ENCODE measurements at regions not wholly inside any gene's neighbourhood (a gene's known extent, or its start where the extent isn't known, plus 50 kb on each side); places are given as distances from the start of the nearest gene placed in this dataset.
A peak's percentile ranks its signal among the peaks of the same experiment; 100 is the strongest.

- Histone ChIP-seq H3K9ac (ENCODE audit: low read depth, low read length) (no peak overlapping the region; the same call in 1 of the 2 replicates), H3K27ac (ENCODE audit: low read depth, low read length) (peak overlapping the region; percentile 50), H3K36me3 (ENCODE audit: control insufficient read depth, insufficient read depth, low read length) (no peaks in the 10 kb centered on the region), H3K9me3 (ENCODE audit: control insufficient read depth, insufficient read depth, low read length) (no peaks in the 10 kb centered on the region), H3K4me1 (ENCODE audit: control insufficient read depth, insufficient read depth, low read length) (peaks cover 32% of the 10 kb centered on the region), H3K4me3 (ENCODE audit: low read depth, low read length) (peak overlapping the region; percentile 3; the same call in 1 of the 2 replicates), H3K27me3 (ENCODE audit: control insufficient read depth, insufficient read depth, low read length) (no peaks in the 10 kb centered on the region)
These were observed 397.1 kb downstream of the DMAC1 start for GRCh38 chr9:7402334-7403027.

GRCh38 chr9:7401116-7401515, 398.5 kb downstream of the DMAC1 start:
- H3K27ac ChIP-seq (ENCODE audit: low read depth, low read length): no peak overlapping the region

GRCh38 chr9:7394002-7394774, 405.4 kb downstream of the DMAC1 start:
- Histone ChIP-seq H3K4me1 (ENCODE audit: control insufficient read depth, insufficient read depth, low read length) (no peaks in the 10 kb centered on the region; the same call in 1 of the 2 replicates), H3K27ac (ENCODE audit: low read depth, low read length) (no peak overlapping the region), H3K36me3 (ENCODE audit: control insufficient read depth, insufficient read depth, low read length) (no peaks in the 10 kb centered on the region), H3K4me3 (ENCODE audit: low read depth, low read length) (no peak overlapping the region), H3K27me3 (ENCODE audit: control insufficient read depth, insufficient read depth, low read length) (no peaks in the 10 kb centered on the region), H3K9me3 (ENCODE audit: control insufficient read depth, insufficient read depth, low read length) (no peaks in the 10 kb centered on the region), H3K9ac (ENCODE audit: low read depth, low read length) (no peak overlapping the region)

More at GRCh38 chr9:7401116-7401515, 398.5 kb downstream of the DMAC1 start:
- H3K9me3 ChIP-seq (ENCODE audit: control insufficient read depth, insufficient read depth, low read length): no peaks in the 10 kb centered on the region
- H3K4me1 ChIP-seq (ENCODE audit: control insufficient read depth, insufficient read depth, low read length): peaks cover 32% of the 10 kb centered on the region
- no peaks in the 10 kb centered on the region for H3K27me3 ChIP-seq (ENCODE audit: control insufficient read depth, insufficient read depth, low read length)
- H3K36me3 ChIP-seq (ENCODE audit: control insufficient read depth, insufficient read depth, low read length): no peaks in the 10 kb centered on the region
- H3K4me3 ChIP-seq (ENCODE audit: low read depth, low read length): no peak overlapping the region
- H3K9ac ChIP-seq (ENCODE audit: low read depth, low read length): no peak overlapping the region

- Histone ChIP-seq H3K4me3 (ENCODE audit: low read depth, low read length) (no peak overlapping the region), H3K4me1 (ENCODE audit: control insufficient read depth, insufficient read depth, low read length) (no peaks in the 10 kb centered on the region)
These were observed 407.4 kb downstream of the DMAC1 start for GRCh38 chr9:7392148-7392547.

GRCh38 chr9:7388755-7389154, 410.8 kb downstream of the DMAC1 start:
- Histone ChIP-seq H3K27me3 (ENCODE audit: control insufficient read depth, insufficient read depth, low read length) (no peaks in the 10 kb centered on the region), H3K9ac (ENCODE audit: low read depth, low read length) (no peak overlapping the region), H3K27ac (ENCODE audit: low read depth, low read length) (no peak overlapping the region), H3K9me3 (ENCODE audit: control insufficient read depth, insufficient read depth, low read length) (no peaks in the 10 kb centered on the region), H3K4me1 (ENCODE audit: control insufficient read depth, insufficient read depth, low read length) (no peaks in the 10 kb centered on the region), H3K4me3 (ENCODE audit: low read depth, low read length) (no peak overlapping the region), H3K36me3 (ENCODE audit: control insufficient read depth, insufficient read depth, low read length) (no peaks in the 10 kb centered on the region)

More at GRCh38 chr9:7392148-7392547, 407.4 kb downstream of the DMAC1 start:
- no peaks in the 10 kb centered on the region for H3K9me3 ChIP-seq (ENCODE audit: control insufficient read depth, insufficient read depth, low read length)
- no peak overlapping the region for H3K9ac ChIP-seq (ENCODE audit: low read depth, low read length)
- no peak overlapping the region for H3K27ac ChIP-seq (ENCODE audit: low read depth, low read length)
- H3K36me3 ChIP-seq (ENCODE audit: control insufficient read depth, insufficient read depth, low read length): no peaks in the 10 kb centered on the region
- no peaks in the 10 kb centered on the region for H3K27me3 ChIP-seq (ENCODE audit: control insufficient read depth, insufficient read depth, low read length)

GRCh38 chr9:7387840-7388239, 411.7 kb downstream of the DMAC1 start:
- H3K4me1 ChIP-seq (ENCODE audit: control insufficient read depth, insufficient read depth, low read length): no peaks in the 10 kb centered on the region
- no peaks in the 10 kb centered on the region for H3K9me3 ChIP-seq (ENCODE audit: control insufficient read depth, insufficient read depth, low read length)
- H3K9ac ChIP-seq (ENCODE audit: low read depth, low read length): no peak overlapping the region
- H3K27me3 ChIP-seq (ENCODE audit: control insufficient read depth, insufficient read depth, low read length): no peaks in the 10 kb centered on the region
- no peak overlapping the region for H3K27ac ChIP-seq (ENCODE audit: low read depth, low read length)
- H3K4me3 ChIP-seq (ENCODE audit: low read depth, low read length): no peak overlapping the region
- H3K36me3 ChIP-seq (ENCODE audit: control insufficient read depth, insufficient read depth, low read length): no peaks in the 10 kb centered on the region

GRCh38 chr9:7382304-7382703, 417.3 kb downstream of the DMAC1 start:
- H3K36me3 ChIP-seq (ENCODE audit: control insufficient read depth, insufficient read depth, low read length): no peaks in the 10 kb centered on the region
- H3K9ac ChIP-seq (ENCODE audit: low read depth, low read length): no peak overlapping the region
- H3K9me3 ChIP-seq (ENCODE audit: control insufficient read depth, insufficient read depth, low read length): no peaks in the 10 kb centered on the region
- H3K27me3 ChIP-seq (ENCODE audit: control insufficient read depth, insufficient read depth, low read length): no peaks in the 10 kb centered on the region
- H3K4me3 ChIP-seq (ENCODE audit: low read depth, low read length): no peak overlapping the region
- H3K27ac ChIP-seq (ENCODE audit: low read depth, low read length): no peak overlapping the region
- H3K4me1 ChIP-seq (ENCODE audit: control insufficient read depth, insufficient read depth, low read length): no peaks in the 10 kb centered on the region

- H3K4me1 ChIP-seq (ENCODE audit: control insufficient read depth, insufficient read depth, low read length): no peaks in the 10 kb centered on the region
- no peaks in the 10 kb centered on the region for H3K36me3 ChIP-seq (ENCODE audit: control insufficient read depth, insufficient read depth, low read length)
- no peak overlapping the region for H3K9ac ChIP-seq (ENCODE audit: low read depth, low read length)
- H3K4me3 ChIP-seq (ENCODE audit: low read depth, low read length): no peak overlapping the region
- no peaks in the 10 kb centered on the region for H3K27me3 ChIP-seq (ENCODE audit: control insufficient read depth, insufficient read depth, low read length)
- no peaks in the 10 kb centered on the region for H3K9me3 ChIP-seq (ENCODE audit: control insufficient read depth, insufficient read depth, low read length)
- no peak overlapping the region for H3K27ac ChIP-seq (ENCODE audit: low read depth, low read length)
These were observed 422.1 kb downstream of the DMAC1 start for GRCh38 chr9:7377489-7377888.

GRCh38 chr9:7376833-7377232, 422.7 kb downstream of the DMAC1 start:
- H3K9me3 ChIP-seq (ENCODE audit: control insufficient read depth, insufficient read depth, low read length): no peaks in the 10 kb centered on the region
- H3K4me1 ChIP-seq (ENCODE audit: control insufficient read depth, insufficient read depth, low read length): no peaks in the 10 kb centered on the region
- no peaks in the 10 kb centered on the region for H3K36me3 ChIP-seq (ENCODE audit: control insufficient read depth, insufficient read depth, low read length)
- H3K27me3 ChIP-seq (ENCODE audit: control insufficient read depth, insufficient read depth, low read length): no peaks in the 10 kb centered on the region
- H3K9ac ChIP-seq (ENCODE audit: low read depth, low read length): no peak overlapping the region
- no peak overlapping the region for H3K27ac ChIP-seq (ENCODE audit: low read depth, low read length)
- no peak overlapping the region for H3K4me3 ChIP-seq (ENCODE audit: low read depth, low read length)

GRCh38 chr9:7376213-7376612, 423.4 kb downstream of the DMAC1 start:
- Histone ChIP-seq H3K36me3 (ENCODE audit: control insufficient read depth, insufficient read depth, low read length) (no peaks in the 10 kb centered on the region), H3K4me1 (ENCODE audit: control insufficient read depth, insufficient read depth, low read length) (no peaks in the 10 kb centered on the region), H3K9me3 (ENCODE audit: control insufficient read depth, insufficient read depth, low read length) (no peaks in the 10 kb centered on the region), H3K4me3 (ENCODE audit: low read depth, low read length) (no peak overlapping the region), H3K27me3 (ENCODE audit: control insufficient read depth, insufficient read depth, low read length) (no peaks in the 10 kb centered on the region), H3K27ac (ENCODE audit: low read depth, low read length) (no peak overlapping the region), H3K9ac (ENCODE audit: low read depth, low read length) (no peak overlapping the region)

GRCh38 chr9:7375013-7375511, 424.5 kb downstream of the DMAC1 start:
- H3K27ac ChIP-seq (ENCODE audit: low read depth, low read length): no peak overlapping the region
- H3K4me3 ChIP-seq (ENCODE audit: low read depth, low read length): no peak overlapping the region
- no peaks in the 10 kb centered on the region for H3K27me3 ChIP-seq (ENCODE audit: control insufficient read depth, insufficient read depth, low read length)
- H3K9me3 ChIP-seq (ENCODE audit: control insufficient read depth, insufficient read depth, low read length): no peaks in the 10 kb centered on the region
- H3K4me1 ChIP-seq (ENCODE audit: control insufficient read depth, insufficient read depth, low read length): no peaks in the 10 kb centered on the region
- no peak overlapping the region for H3K9ac ChIP-seq (ENCODE audit: low read depth, low read length)
- H3K36me3 ChIP-seq (ENCODE audit: control insufficient read depth, insufficient read depth, low read length): no peaks in the 10 kb centered on the region

Data from HUES48 (cell line).